Endothelial cell of umbilical vein (primary cell): ENCODE measurements at regions not wholly inside any gene's neighbourhood (a gene's known extent, or its start where the extent isn't known, plus 50 kb on each side); places are given as distances from the start of the nearest gene placed in this dataset.
"Not testable (repeated sequence)": the region's sequence is repeated elsewhere in the genome, so short reads cannot be mapped to it uniquely, and the experiment has no call there.

Experiments
- BruUV-seq: library from RNA; stranded (reverse); fragments of 400-500 nt; replicated peaks from 2 replicates; lab custom pipeline; 2021; lab: Mats Ljungman, UMichigan
- CTCF ChIA-PET: fragments of 300-600, 350-600 bp; sonication (Branson Sonifier 250); formaldehyde crosslinking; loops from one replicate; lab custom pipeline; 2021; ENCODE audit warnings: antibody characterized with exemption, inconsistent platforms; lab: Charles Lee
- POLR2A ChIA-PET: fragments of 300-600, 350-600 bp; sonication (Branson Sonifier 250); formaldehyde crosslinking; loops from one replicate; lab custom pipeline; 2021; ENCODE audit warnings: antibody characterized with exemption, inconsistent platforms; lab: Charles Lee
- DNase-seq: peaks from one replicate; pipeline ENCODE4 v3.0.0-alpha.2; 2011; ENCODE audit warnings: low read depth, low spot score
- FAIRE-seq: peaks from 2 replicates; lab custom pipeline; 2011; peaks lifted over from hg19 to GRCh38; lab: Jason Lieb, UNC
- H2AFZ ChIP-seq: 2 replicates; pipeline ENCODE4 v1.6.0; 2012; ENCODE audit warnings: low read depth, low read length, control low read depth, inconsistent platforms
- H3K27ac ChIP-seq: 2 replicates; pipeline ENCODE4 v1.5.1; 2011; ENCODE audit warnings: low read depth, mild to moderate bottlenecking, control low read depth, low read length, moderate library complexity; ENCODE audit not compliant: insufficient read depth
- H3K27me3 ChIP-seq, 2 experiments: 2 replicates each; pipeline versions ENCODE4 v1.6.0 to v1.6.1; 2011; ENCODE audit warnings: low read length in 2 of 2, mixed read lengths in 1 of 2; ENCODE audit not compliant: control insufficient read depth in 2 of 2, insufficient read depth in 2 of 2
- H3K36me3 ChIP-seq, 2 experiments: 2 replicates in 1 of 2; 3 replicates in 1 of 2; pipeline ENCODE4 v1.5.1; 2011; ENCODE audit warnings: low read length in 2 of 2, mild to moderate bottlenecking in 1 of 2, moderate library complexity in 1 of 2; ENCODE audit not compliant: control insufficient read depth in 2 of 2, insufficient read depth in 2 of 2; ENCODE audit errors: extremely low read depth in 1 of 2
- H3K4me1 ChIP-seq: 3 replicates; pipeline ENCODE4 v1.5.1; 2011; ENCODE audit warnings: mild to moderate bottlenecking, low read length; ENCODE audit not compliant: control insufficient read depth, insufficient read depth; ENCODE audit errors: extremely low read depth
- H3K4me2 ChIP-seq: 2 replicates; pipeline ENCODE4 v1.6.1; 2011; ENCODE audit warnings: low read length, control low read depth, mixed read lengths; ENCODE audit not compliant: insufficient read depth
- H3K4me3 ChIP-seq, 3 experiments: fragments of 200-600 bp in 1 of 3; sonication (generic), shearing (Covaris generic) in 1 of 3; replicated peaks in 1 of 3; 2 replicates each; pipeline ENCODE4 v1.5.1; 2011 to 2016; ENCODE audit warnings: control low read depth in 3 of 3, low read length in 3 of 3, mild to moderate bottlenecking in 2 of 3, inconsistent platforms in 1 of 3, low read depth in 1 of 3, moderate library complexity in 1 of 3; ENCODE audit not compliant: insufficient read depth in 1 of 3
- H3K79me2 ChIP-seq: 2 replicates; pipeline ENCODE4 v1.6.0; 2012; ENCODE audit warnings: low read length, inconsistent platforms; ENCODE audit not compliant: control insufficient read depth, insufficient read depth
- H3K9ac ChIP-seq: replicated peaks from 2 replicates; pipeline ENCODE3; 2011; ENCODE audit warnings: low read length, control low read depth; ENCODE audit not compliant: insufficient read depth; ENCODE audit errors: extremely low read depth
- H3K9me1 ChIP-seq: replicated peaks from 3 replicates; pipeline ENCODE4 v1.6.0; 2011; ENCODE audit warnings: mild to moderate bottlenecking, low read length; ENCODE audit not compliant: control insufficient read depth, insufficient read depth; ENCODE audit errors: extremely low read depth
- H3K9me3 ChIP-seq: replicated peaks from 2 replicates; pipeline ENCODE4 v1.5.1; 2012; ENCODE audit warnings: low read length, inconsistent platforms; ENCODE audit not compliant: control insufficient read depth, insufficient read depth
- H4K20me1 ChIP-seq: replicated peaks from 2 replicates; pipeline ENCODE3; 2011; ENCODE audit warnings: mild to moderate bottlenecking, low read length; ENCODE audit not compliant: control insufficient read depth, insufficient read depth; ENCODE audit errors: extremely low read depth
- EZH2 ChIP-seq: IDR thresholded peaks from 2 replicates; pipeline ENCODE4 v1.6.1; 2012; ENCODE audit warnings: borderline replicate concordance, low read depth, mild to moderate bottlenecking, moderate library complexity, low read length, inconsistent platforms; ENCODE audit not compliant: severe bottlenecking
- FOS ChIP-seq: IDR thresholded peaks from 2 replicates; pipeline ENCODE4 v1.6.1; 2011; ENCODE audit warnings: mild to moderate bottlenecking, low read length, moderate library complexity, borderline replicate concordance; ENCODE audit not compliant: insufficient read depth
- GATA2 ChIP-seq: IDR thresholded peaks from 2 replicates; pipeline ENCODE4 v1.7.0; 2011; ENCODE audit warnings: low read depth, mild to moderate bottlenecking, moderate library complexity, mixed read lengths, low read length; ENCODE audit not compliant: insufficient read length, insufficient read depth
- JUN ChIP-seq: IDR thresholded peaks from 2 replicates; pipeline ENCODE4 v1.6.1; 2011; ENCODE audit warnings: borderline replicate concordance, low read depth; ENCODE audit not compliant: insufficient read length, insufficient read depth
- MYC ChIP-seq: IDR thresholded peaks from one replicate; pipeline ENCODE4 v1.6.1; 2011; ENCODE audit warnings: mild to moderate bottlenecking, low read depth, low read length
- POLR2A ChIP-seq: IDR thresholded peaks from 2 replicates; pipeline ENCODE4 v1.6.1; 2012; ENCODE audit warnings: low read depth, mild to moderate bottlenecking, control low read depth, low read length
- POLR2AphosphoS5 ChIP-seq: IDR thresholded peaks from 2 replicates; pipeline ENCODE4 v1.6.1; 2012; ENCODE audit warnings: low read depth, mild to moderate bottlenecking, control low read depth, low read length, moderate library complexity; ENCODE audit not compliant: insufficient read depth
- dilution Hi-C: fragments of 300-500 bp; cut with MboI; formaldehyde crosslinking; loops from one replicate; pipeline ENCODE4 v1.15.0; 2019; ENCODE audit warnings: low sequenced_read_pairs; ENCODE audit not compliant: extremely low pct_ligation_motif_present
- intact Hi-C: fragments of 100-400 bp; cut with micrococcal nuclease; formaldehyde crosslinking; loops from one replicate; pipeline ENCODE4 v1.10.0; 2022
- TF ChIP-seq, protein P1 (sequence below): IDR thresholded peaks from 2 replicates; pipeline ENCODE4 v1.6.1; 2011; ENCODE audit not compliant: insufficient read depth, insufficient read length
- TF ChIP-seq, protein P2 (sequence below), 2 donors: IDR thresholded peaks; 1 replicate in 1 of 2; 2 replicates in 1 of 2; pipeline ENCODE4 v1.5.1; 2011; ENCODE audit warnings: low read length in 2 of 2, mild to moderate bottlenecking in 2 of 2, moderate library complexity in 2 of 2, control low read depth in 1 of 2, inconsistent platforms in 1 of 2, low read depth in 1 of 2; ENCODE audit not compliant: insufficient read depth in 1 of 2; ENCODE audit errors: extremely low read depth in 1 of 2

DNA sequence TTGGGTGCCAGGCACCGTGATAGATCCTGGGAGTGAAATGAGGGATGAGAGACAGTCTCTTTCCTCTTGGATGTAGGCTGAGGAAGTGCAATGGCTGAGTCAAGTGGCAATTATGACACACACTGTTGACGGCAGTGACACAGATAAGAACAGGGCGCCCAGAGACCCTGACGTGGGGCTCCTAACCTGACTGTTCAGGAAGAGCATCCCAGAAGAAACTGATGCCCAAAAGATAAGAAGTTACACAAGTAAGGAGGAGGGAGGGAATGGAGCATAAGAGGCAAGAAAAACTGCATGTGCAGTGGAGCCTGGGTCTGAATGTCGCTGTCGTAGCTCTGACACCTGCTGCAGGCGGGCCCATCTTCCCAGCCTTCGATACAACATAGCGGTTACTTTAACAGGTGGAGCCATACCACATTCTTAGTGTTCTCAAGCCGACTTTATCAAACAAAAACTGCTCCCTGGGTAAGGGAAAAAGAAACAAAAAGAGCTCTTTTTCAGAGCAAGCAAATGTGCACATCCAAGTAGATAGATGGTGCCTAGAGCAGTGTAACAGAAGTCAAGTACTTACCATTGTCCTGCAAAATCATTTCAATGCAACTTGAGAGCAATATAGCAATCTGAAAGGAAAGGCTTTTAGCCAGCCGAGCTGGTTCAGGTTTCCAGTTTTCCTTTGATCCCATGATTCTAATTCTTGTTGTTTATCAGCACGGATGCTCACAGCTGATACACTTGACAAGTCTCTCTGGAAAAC lies 463.9 kb upstream of the JARID2 start:
- ChIA-PET CTCF (no interaction called here), POLR2A (no interaction called here)
- dilution Hi-C loops: no loop called here

DNA sequence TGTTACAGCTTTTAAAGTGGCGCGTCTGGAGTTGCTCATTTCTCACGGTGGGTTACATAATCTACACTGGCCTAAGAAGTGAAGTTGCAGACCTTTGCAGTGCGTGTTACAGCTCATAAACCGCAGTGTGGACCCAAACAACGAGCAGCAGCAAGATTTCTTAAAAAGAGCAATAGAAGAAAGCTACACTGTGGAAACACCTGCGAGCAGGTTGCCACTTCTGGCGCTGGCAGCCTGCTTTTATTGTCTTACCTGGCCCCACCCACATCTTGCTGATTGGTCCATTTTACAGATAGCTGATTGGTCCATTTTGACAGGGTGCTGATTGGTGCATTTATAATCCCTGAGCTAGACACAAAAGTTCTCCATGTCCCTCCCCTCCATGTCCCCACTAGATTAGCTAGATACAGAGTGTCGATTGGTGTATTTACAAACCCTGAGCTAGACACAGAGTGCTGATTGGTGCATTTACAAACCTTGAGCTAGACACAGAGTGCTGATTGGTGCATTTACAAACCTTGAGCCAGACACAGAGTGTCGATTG lies 462.9 kb upstream of the JARID2 start:
- H3K9me3 ChIP-seq, H3K79me2 ChIP-seq, intact Hi-C loops, H4K20me1 ChIP-seq, CTCF ChIA-PET, H3K9ac ChIP-seq, dilution Hi-C loops, H2AFZ ChIP-seq, H3K9me1 ChIP-seq, H3K27ac ChIP-seq, H3K4me1 ChIP-seq, H3K4me3 ChIP-seq, FAIRE-seq, DNase-seq, BruUV-seq, H3K27me3 ChIP-seq, H3K4me2 ChIP-seq, H3K36me3 ChIP-seq, POLR2A ChIA-PET: not testable (repeated sequence)

More for the DNA sequence above, 463.9 kb upstream of the JARID2 start:
- no peaks in the 10 kb centered on the region for H4K20me1 ChIP-seq
- no peak overlapping the region for H3K4me3 ChIP-seq
- intact Hi-C loops: no loop called here
- H3K9ac ChIP-seq: no peak overlapping the region
- no peaks in the 10 kb centered on the region for H3K27me3 ChIP-seq
- FAIRE-seq (no peak), DNase-seq (no peak)
- TF ChIP-seq GATA2: no peak
- TF ChIP-seq, protein P1, sequence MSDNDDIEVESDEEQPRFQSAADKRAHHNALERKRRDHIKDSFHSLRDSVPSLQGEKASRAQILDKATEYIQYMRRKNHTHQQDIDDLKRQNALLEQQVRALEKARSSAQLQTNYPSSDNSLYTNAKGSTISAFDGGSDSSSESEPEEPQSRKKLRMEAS: no peak
- TF ChIP-seq POLR2A: no peak
- TF ChIP-seq JUN: no peak
- TF ChIP-seq EZH2: no peak
- TF ChIP-seq POLR2AphosphoS5: no peak
- TF ChIP-seq FOS: no peak
- no peak for TF ChIP-seq MYC
- TF ChIP-seq, protein P2, sequence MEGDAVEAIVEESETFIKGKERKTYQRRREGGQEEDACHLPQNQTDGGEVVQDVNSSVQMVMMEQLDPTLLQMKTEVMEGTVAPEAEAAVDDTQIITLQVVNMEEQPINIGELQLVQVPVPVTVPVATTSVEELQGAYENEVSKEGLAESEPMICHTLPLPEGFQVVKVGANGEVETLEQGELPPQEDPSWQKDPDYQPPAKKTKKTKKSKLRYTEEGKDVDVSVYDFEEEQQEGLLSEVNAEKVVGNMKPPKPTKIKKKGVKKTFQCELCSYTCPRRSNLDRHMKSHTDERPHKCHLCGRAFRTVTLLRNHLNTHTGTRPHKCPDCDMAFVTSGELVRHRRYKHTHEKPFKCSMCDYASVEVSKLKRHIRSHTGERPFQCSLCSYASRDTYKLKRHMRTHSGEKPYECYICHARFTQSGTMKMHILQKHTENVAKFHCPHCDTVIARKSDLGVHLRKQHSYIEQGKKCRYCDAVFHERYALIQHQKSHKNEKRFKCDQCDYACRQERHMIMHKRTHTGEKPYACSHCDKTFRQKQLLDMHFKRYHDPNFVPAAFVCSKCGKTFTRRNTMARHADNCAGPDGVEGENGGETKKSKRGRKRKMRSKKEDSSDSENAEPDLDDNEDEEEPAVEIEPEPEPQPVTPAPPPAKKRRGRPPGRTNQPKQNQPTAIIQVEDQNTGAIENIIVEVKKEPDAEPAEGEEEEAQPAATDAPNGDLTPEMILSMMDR (IDR thresholded peaks at IDR 0.05; ENCODE audit: extremely low read depth in 1 of 2, insufficient read depth in 1 of 2, low read depth in 1 of 2, low read length in 2 of 2): no peak
- BruUV-seq: no TSS peak
- H3K4me2 ChIP-seq: no peak overlapping the region
- no peaks in the 10 kb centered on the region for H3K9me1 ChIP-seq
- H3K36me3 ChIP-seq: no peaks in the 10 kb centered on the region
- no peaks in the 10 kb centered on the region for H3K79me2 ChIP-seq
- no peaks in the 10 kb centered on the region for H3K4me1 ChIP-seq
- no peak overlapping the region for H3K27ac ChIP-seq
- no peaks in the 10 kb centered on the region for H3K9me3 ChIP-seq
- H2AFZ ChIP-seq: no peak overlapping the region
